Nucleus accumbens (tissue), 56 donors: ENCODE measurements at regions not wholly inside any gene's neighbourhood (a gene's known extent, or its start where the extent isn't known, plus 50 kb on each side); places are given as distances from the start of the nearest gene placed in this dataset.
"Not testable (repeated sequence)": the region's sequence is repeated elsewhere in the genome, so short reads cannot be mapped to it uniquely, and the experiment has no call there.

Source experiments
- DNase-seq, 56 donors: peaks; one replicate each; lab custom pipeline; 2025; lab: John Stamatoyannopoulos, UW

DNA sequence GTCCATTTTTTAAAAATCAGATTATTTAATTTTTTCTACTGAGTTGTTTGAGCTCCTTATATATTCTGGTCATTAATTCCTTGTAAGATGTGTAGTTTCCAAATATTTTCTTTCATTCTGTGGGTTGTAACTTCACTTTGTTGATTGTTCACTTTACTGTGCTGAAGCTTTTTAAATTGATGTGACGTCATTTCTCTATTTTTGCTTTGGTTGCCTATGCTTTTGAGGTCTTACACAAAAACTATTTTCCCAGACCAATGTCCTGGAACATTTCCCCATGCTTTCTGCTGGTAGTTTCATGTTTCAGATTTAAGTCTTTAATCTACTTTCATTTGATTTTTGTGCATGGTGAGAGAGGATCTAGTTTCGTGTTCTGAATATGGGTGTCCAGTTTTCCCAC is 753.6 kb downstream of the TRIML1 start:
- DNase-seq, result no peak

DNA sequence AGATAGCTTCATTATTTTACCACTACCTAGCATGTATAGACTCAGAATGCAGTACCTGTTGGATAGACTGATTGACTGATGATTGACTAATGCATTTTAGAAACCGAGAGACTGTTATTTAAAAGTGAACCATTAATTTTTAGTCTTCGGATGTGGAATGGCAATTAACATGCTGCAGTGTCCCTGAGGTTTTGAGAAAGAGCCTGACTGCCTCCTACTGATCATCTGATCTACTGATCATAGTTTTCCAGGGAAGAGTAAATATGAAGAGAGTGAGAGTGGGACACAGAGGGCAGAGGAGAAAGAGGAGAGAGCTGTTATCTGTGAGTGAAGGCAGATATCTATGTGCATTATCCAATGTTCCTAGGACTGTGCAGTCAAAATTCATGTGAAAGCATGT is 764.7 kb downstream of the TRIML1 start:
- DNase-seq, result no peak

DNA sequence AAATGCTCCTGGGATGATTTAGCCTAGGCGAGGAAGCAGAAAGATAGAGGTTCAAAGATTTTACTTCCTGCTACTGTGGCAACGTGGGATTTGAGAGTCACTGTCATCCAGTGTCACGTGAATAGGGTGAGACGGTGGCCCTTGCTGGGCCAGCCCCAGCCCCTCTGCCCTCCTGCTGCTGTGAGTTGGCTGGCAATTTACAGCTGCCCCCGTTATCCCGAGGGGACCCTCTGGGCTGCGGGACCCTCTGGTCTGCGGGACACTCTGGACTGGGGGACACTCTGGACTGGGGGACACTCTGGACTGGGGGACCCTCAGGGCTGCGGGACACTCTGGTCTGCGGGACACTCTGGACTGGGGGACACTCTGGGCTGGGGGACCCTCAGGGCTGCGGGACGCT is 765.4 kb downstream of the TRIML1 start:
- DNase-seq, result no peak

DNA sequence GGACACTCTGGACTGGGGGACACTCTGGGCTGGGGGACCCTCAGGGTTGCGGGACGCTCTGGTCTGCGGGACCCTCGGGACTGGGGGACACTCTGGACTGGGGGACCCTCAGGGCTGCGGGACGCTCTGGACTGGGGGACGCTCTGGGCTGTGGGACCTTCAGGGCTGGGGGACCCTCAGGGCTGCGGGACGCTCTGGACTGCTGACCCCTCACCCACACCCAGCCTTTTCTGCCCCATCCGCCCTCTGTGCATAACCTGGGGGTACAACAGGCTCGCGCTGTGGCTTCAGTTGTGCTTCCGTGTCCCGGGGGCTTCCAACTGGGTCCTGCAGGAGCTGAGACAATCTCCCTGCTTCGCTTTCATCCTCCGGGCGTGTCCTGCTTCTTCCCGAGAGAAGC is 766.0 kb downstream of the TRIML1 start:
- no peak for DNase-seq

DNA sequence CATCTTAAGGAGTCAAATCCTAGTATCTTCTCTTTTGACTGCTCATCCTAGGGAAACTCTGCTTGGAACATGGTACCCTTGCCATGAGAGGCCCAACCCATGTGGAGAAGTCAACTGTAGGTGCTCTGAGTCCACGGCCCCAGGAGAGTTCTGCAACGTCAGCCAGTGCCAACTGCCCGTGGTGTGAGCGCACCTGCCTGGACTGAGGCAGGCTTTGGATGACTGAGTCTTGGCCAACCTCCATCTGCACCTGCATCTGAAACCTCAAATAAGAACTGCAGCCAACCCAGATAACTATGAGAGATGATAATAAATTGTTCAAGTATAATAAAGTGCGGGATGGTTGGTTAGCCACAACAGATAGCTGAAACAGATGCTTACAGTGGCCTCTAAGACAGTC is 772.0 kb downstream of the TRIML1 start:
- DNase-seq, result no peak

DNA sequence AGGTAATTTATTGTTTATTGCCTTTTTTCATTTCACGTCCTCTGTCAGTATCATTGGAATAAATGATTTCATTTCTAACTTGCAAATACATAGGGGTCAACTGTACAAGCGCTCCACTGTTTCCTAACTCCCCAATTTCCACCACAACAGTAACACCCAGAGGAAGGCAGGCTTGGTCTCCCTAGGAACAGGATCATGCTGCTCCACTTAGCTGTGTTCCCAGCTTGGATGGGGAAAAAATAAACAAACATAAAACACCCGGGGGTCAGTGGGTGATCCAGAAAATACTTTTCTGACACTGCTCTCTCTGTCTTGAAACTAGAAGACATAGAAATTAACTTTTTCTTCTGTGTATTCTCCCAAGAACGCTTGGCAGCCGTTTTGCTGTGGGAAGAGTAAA is 772.5 kb downstream of the TRIML1 start:
- no peak for DNase-seq

DNA sequence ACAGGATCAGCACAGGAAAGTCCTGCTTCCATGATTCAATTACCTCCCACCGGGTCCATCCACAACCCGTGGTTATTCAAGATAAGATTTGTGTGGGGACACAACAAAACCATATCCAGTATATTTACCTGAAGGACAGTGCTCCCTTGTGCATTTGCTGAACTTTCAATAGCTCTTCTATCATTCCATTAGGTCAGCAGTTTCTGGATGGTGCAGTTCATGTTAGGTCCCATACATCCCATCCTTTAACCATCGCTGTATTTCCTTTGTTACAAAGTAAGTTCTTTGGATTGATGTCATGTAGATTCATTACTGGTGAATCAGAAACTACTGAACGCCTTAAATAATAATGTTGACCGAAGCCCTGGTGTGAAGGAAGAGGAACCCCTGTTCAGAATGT is 775.9 kb downstream of the TRIML1 start:
- no peak for DNase-seq

DNA sequence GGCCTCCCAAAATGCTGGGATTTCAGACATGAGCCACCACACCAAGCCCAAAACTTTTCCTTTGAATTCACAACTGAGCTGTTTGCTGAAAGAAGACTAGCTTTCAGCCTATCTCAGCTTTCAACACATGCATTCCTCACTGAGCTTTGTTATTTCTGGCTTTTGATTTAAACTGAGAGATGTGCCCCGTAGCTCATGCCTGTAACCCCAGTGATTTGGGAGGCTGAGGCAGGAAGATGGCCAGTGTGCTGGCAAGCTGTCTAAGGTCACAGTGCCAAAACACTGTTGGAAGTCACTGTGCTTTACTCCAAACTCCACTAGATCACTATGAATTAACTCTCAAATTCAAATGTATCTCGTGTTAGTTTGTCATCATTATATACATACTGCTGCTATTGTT is 779.5 kb downstream of the TRIML1 start:
- no peak for DNase-seq

DNA sequence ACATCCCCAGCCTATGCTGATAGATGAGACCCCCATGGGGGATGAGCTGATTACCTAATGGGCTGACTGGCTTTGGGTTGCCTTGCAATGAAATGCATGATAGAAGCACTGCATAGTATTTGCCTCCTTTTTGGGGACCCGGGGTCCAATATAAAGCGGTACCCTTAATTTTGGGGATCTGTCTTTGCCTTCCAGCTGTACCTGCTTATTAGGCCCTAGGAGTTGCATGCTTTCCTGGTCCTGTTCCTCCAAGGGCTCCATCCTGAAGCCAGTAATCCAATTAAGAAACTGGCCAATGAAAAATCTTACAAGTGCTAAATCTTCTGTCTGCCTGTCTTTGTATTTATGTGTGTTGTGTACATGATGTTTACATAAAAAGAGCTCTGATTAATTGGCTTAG is 791.6 kb downstream of the TRIML1 start:
- DNase-seq, result no peak

DNA sequence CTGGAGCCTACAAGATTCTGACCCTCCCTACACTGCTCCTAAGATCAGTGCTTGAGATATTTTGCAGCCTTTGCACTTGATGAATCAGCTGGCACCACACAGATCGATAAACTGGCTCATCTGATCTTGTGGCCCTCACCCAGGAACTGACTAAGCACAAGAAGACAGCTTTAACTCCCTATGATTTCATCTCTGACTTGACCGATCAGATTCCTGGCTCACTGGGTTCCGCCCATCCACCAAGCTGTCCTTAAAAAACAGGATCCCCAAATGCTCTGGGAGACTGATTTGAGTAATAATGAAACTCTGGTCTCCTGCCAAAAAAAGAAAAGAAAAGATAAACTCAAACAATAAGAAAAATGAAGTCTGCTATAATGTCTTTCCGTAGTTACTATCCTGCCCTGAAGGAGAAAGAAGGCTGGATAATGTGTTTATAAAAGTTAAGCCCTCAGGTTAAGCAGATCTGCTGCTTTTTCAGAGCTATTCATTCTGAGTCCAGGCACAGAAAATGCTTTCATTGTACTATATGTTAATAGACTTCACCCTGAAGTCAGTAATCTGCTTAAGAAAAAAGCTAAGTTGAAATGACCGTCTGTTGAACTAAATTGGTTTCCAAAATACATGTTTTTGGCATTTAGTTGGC is 795.2 kb downstream of the TRIML1 start:
- no peak for DNase-seq

DNA sequence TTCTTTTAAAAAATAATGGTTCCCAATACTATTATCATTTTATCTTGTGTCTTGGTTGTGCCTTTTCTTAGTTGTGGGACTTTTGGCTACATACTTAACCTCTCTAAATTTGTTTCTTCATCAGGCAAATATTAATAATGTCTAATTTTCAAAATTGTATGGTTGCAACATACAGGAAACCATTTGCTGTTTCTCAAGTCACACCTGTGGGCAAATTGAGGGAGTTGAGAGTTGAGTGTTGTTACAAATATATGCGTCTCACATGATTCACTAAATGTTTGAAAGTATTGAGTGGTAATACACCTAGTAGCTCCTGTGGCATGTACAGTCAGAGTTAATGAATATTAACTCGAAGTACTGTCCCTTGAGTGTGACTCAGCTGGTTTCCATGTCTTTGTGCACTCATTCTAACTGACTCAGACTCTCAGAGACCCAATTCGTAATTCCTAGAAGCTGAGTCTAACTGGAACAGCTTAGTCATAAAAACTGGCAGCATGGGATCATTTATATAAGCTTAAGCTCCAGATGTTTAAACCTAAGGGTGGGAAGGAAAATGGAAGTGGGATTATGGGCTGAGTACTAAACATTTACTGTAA is 802.4 kb downstream of the TRIML1 start:
- peak in 1 of 56 donors; percentile 1 for DNase-seq

DNA sequence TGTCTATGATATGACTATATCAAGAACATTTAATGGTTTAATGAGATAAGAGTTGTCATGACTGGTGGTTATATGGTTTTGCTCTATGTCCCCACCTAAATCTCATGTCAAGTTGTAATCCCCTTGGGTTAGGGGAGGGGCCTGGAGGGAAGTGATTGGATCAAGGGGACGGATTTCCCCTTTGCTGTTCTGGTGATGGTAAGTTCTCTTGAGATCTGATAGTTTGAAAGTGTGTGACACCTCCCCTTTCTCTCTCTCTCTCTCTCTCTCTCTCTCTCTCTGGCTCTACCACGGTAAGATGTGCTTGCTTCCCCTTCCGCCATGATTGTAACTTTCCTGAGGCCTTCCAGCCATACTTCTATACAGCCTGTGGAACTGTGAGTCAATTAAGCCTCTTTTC is 803.4 kb downstream of the TRIML1 start:
- no peak for DNase-seq

DNA sequence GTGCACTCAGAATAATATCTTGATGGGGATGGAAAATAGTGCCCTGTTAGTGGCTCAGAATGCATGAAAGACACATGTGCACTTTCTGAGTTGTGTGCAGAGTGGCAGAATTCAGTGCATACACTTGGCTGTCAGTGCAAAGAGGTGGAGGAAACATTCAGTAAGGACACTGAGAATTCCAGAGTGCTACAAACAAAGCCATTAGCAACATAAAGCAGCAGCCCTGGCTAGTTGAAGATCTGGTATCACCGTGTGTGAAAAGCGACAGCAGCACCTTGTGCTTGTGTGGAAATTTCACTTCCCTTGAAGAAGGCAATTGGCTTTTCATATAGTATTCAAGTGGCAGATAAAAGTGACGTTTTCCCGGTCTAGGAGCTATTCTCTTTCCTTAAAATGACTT is 810.4 kb downstream of the TRIML1 start:
- no peak for DNase-seq

DNA sequence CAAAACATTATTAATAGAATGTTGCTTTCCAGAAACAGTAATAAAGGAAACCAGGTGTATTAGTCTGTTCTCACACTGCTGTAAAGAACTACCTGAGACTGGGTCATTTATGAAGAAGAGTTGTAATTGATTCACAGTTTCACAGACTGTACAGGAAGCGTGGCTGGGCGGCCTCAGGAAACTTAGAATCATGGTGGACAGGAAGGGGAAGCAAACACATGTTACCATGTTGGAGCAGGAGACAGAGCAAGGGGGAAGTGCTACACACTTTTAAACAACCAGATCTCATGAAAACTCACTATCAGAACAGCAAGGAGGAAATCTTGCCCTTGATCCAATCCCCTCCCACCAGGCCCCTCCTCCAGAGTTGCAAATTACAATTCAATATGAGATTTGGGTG is 815.8 kb downstream of the TRIML1 start:
- no peak for DNase-seq

DNA sequence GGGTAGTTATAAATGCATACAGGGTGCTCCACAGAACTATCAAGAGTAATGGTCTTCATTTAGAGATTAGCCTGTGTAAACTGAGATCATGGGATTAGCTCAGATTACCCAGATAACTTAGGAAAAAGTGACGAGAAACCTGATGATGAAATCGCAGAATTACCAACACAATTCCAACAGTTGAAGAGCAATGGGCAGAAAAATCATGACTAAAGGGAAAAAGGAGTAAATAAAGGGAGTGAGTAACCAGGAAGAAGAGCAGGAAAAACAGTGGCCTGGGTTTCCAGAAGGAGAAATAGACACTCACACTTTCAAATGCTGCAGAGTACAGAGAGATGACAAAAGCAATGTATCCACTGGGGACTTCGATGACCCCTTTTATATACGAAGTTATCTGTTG is 817.3 kb downstream of the TRIML1 start:
- no peak for DNase-seq

DNA sequence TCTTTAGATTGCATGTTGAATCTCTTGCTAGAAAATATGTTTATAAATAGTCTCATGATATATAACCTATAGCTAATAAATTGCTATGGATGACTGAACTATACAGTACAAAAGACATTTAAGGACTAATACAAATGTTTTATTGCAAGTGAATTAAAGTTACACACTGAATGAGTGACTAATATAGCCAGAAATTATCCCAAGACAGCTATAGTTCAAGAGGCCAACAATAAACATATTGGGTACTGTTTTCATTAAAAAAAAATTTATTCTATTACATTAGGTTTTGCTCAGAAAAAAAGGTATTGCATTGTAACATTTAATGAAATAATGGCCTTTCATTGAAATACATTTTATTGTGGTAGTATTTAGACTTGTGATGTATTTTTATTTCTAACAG is 819.1 kb downstream of the TRIML1 start:
- DNase-seq, result no peak

DNA sequence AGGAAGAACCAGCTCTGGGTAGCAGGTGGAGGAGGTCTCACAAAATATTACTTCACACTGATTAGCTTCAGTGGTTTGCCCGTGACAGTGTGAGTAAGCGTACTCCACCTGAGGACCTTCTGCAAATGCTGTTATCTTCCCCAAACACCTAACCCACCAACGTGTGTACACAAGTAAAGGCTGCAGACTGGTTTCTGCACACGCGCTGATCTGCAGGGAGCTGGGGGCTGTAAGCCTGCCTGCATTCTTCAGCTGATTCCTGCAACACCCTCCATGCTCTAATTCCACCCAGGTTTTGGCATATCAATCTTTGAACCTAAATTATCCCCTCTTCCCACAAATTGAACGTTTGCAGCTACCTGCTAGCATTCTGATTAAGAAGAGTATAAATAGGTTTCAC is 820.2 kb downstream of the TRIML1 start:
- DNase-seq, result no peak

DNA sequence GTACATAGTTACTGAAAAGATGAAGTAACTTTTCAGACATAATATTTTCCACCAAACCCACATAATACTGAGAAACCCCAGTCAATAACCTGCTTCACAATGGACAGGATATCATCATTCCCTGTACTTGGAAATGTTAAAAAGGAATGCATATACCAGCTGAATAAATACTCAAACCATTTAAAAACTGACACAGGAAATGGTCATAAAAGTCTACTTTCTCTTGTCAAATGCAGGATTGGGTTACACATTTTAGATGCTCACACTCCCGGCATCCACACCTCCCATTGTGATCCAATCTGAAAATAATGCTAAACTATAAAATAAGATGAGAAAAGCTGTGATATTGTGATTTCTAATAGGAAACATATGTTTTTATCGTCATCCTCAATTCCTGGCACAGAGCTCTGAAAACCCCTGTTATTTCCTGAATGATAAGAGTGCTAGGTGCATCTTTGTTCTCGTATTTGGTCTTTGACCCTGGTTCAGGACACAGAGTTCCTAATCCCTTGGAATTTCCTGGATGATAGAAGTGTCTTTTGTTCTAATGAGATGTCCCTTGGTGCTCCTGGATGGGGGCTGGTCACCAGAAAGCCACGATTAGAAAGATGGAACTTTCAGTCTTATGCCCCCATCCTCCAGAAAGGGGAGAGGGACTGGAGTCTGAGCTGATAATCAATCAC is 821.3 kb downstream of the TRIML1 start:
- no peak for DNase-seq

DNA sequence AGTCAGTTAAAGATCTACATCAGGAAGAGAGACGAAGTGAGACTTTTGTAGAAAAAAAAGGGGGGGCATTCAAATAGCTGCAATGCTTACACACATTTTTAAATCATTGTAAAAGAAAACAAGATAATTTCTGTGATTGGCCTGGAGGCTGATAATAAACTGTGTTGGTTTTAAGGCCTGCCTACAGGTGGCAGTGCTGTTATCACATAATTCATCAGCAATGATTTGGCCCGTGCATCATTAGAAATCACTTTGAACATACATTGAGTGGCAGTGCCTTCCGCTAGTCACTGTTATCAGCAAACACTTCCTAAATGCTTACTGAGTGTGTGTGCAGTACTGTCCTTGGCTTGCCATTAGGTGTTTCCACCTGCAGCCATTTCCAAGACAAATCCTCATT is 831.9 kb downstream of the TRIML1 start:
- peak in 1 of 56 donors; percentile 11 for DNase-seq

DNA sequence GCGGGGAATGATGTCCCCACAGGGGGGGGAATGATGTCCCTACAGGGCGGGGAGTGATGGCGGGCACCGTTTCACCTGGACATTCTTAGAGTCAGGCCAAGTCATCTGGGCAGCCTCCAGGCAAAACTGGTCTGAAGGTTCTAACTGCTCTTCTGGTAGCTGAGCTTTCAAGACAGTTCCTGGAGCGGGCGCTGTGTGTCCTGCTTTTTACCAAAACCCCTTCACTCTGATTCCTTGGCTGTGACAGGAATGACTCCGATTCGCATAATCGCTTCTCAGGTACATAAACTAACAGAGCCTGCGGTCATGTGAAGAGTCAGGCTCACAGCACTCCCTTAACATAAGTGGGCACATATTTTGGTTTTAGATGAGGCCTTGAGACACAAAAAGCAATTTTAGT is 836.0 kb downstream of the TRIML1 start:
- DNase-seq, result no peak

DNA sequence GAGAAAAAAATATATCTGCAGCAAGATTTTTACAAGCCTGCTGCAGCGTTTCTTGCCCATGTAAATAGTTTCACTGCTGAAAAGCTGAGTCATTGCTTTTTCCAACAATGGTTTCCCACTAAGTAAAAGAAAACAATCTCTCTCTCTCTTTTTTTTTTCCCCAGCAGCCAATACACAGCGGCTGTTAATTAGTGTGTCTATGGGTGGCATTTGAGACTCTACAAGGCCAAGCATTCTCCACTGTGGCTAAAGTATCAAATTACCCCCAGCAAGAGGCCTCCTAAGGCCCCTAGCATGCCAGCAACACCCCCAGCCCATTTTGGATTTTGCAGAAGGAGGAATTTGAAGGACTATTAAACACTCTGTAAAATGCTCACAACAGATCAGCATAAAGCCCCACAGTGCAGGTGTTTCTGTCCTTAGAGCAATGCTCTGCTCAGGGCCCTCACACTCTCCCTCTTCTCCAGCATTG is 837.4 kb downstream of the TRIML1 start:
- DNase-seq, result no peak

DNA sequence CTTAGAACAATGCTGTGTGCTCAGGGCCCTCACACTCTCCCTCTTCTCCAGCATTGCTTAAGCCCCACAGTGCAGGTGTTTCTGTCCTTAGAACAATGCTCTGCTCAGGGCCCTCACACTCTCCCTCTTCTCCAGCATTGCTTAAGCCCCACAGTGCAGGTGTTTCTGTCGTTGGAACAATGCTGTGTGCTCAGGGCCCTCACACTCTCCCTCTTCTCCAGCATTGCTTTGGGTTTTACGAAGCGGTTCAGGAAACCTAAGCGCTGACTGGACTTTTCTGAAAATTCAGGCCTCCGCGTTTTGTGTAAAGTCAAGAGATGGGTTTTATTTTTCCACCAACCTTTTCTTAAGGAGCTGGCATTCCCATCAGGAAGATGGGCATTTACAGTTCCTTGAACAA is 838.0 kb downstream of the TRIML1 start:
- DNase-seq, result not testable (repeated sequence)
